HAP-1 (cell line): ENCODE measurements at regions not wholly inside any gene's neighbourhood (a gene's known extent, or its start where the extent isn't known, plus 50 kb on each side); places are given as distances from the start of the nearest gene placed in this dataset.

Experiments
- DNase-seq, 2 experiments: peaks; one replicate each; pipeline ENCODE4 v3.0.0-alpha.2; 2016 to 2020; ENCODE audit warnings: low spot score in 2 of 2
- H3K27me3 ChIP-seq: fragments of 250-450 bp; sonication (Bioruptor Pico); 2 replicates; pipeline ENCODE4 v1.5.1; 2020; ENCODE audit warnings: low read depth, mild to moderate bottlenecking, moderate library complexity
- H3K36me3 ChIP-seq: fragments of 250-450 bp; sonication (Bioruptor Pico); replicated peaks from 2 replicates; pipeline ENCODE4 v1.5.1; 2020; ENCODE audit warnings: mild to moderate bottlenecking
- H3K4me1 ChIP-seq: fragments of 250-450 bp; sonication (Bioruptor Pico); 2 replicates; pipeline ENCODE4 v1.5.1; 2020; ENCODE audit warnings: mild to moderate bottlenecking
- H3K4me3 ChIP-seq: fragments of 250-450 bp; sonication (Bioruptor Pico); 2 replicates; pipeline ENCODE4 v1.5.1; 2020; ENCODE audit warnings: mild to moderate bottlenecking, moderate library complexity
- H3K9me3 ChIP-seq: fragments of 250-450 bp; sonication (Bioruptor Pico); 2 replicates; pipeline ENCODE4 v1.5.1; 2020; ENCODE audit warnings: mild to moderate bottlenecking, moderate library complexity
- in situ Hi-C: fragments of 300-500 bp; cut with MboI; formaldehyde crosslinking; loops from 3 replicates; pipeline ENCODE4 v1.14.3; 2020; ENCODE audit warnings: low sequenced_read_pairs, inconsistent platforms, mixed read lengths

DNA sequence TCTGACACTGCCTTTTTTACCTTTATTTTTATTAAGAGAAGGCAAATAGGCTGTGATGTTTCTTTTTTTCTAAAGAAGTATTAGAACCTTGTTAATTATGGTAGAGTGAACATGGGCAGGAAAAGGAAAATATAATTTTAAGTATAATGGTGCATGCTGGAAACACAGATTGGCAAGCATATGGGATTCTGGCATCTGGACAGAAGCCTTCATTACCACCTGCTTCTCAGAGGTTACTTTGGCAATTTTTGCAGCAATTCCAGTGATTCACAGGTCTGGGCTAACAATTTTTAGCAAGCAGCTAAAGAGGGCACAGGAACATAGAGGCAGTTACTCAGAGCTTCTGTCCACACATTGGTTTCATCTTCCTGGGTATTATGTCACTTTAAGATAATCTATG is 258.3 kb downstream of the DIPK2A start:
- no peak for DNase-seq
- Histone ChIP-seq H3K4me1 (no peaks in the 10 kb centered on the region), H3K27me3 (no peaks in the 10 kb centered on the region), H3K36me3 (no peaks in the 10 kb centered on the region), H3K9me3 (no peaks in the 10 kb centered on the region; the same call in 1 of the 2 replicates), H3K4me3 (no peak overlapping the region)
- in situ Hi-C loops = no loop called here

DNA sequence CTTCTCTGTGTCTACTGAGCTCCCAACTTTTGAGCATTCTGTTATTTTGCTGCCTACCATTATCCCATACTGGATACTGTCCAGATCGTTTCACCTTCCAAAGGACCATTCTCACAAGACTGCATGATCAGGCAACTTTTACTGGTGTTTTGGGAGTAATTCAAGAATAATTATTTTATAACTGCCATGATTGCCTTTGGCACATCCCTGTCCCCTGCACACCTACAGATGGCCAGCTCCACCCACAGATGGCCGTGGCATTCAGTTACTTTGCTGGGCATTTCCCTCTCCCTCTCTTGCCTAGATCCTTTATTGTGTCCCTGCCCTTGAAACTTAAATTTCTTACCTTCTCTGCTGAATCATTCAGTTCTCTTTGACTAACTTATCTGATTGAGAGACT is 263.9 kb downstream of the DIPK2A start:
- in situ Hi-C loops = no loop called here
- no peaks in the 10 kb centered on the region for H3K9me3 ChIP-seq
- no peaks in the 10 kb centered on the region for H3K27me3 ChIP-seq
- H3K4me3 ChIP-seq = no peak overlapping the region
- no peaks in the 10 kb centered on the region for H3K36me3 ChIP-seq
- no peaks in the 10 kb centered on the region for H3K4me1 ChIP-seq
- no peak for DNase-seq

DNA sequence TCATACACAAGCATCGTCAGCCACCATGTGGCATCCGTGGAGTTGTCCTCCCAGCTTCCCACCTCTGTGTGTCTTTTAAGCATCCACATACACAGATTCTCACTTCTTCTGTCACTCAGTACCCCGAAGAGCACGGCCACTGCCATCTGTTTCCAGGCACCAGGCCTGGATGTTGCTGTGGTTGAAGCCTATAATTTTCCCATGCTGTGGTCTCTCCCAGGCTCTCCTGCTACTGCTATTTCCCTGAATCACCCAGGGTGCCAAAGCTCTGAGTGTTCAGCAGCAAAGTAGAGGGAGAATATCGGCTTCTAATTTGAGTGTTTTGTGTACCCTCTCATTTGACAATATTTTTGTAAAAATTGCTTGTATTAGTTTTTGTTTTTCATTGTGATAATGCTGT is 265.7 kb downstream of the DIPK2A start:
- DNase-seq = no peak
- H3K4me3 ChIP-seq = no peak overlapping the region
- H3K4me1 ChIP-seq = no peaks in the 10 kb centered on the region
- H3K9me3 ChIP-seq = no peaks in the 10 kb centered on the region
- H3K36me3 ChIP-seq = no peaks in the 10 kb centered on the region
- no peaks in the 10 kb centered on the region for H3K27me3 ChIP-seq
- in situ Hi-C loops = no loop called here

DNA sequence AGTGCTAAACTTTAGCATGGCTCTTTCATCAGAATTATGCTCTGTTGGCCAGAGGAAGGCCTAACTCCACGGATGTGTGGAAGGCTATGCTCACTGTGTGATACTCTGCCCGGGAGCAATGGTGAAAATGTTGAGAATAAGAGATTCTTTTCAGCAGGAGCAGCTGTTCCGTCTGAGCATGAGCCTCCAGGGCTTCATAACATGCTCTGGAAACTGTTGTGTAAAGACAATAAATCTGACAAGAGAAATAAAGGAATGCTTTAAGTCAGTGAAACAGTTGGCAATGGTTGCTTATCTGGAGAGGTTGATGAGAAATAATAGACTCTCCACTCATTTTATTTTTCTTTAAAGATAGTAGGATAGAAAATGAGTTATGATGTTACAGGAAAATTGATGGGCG is 269.8 kb downstream of the DIPK2A start:
- DNase-seq = peak in 1 of 2 experiments; percentile 7
- in situ Hi-C loops = no loop called here
- no peaks in the 10 kb centered on the region for H3K36me3 ChIP-seq
- no peaks in the 10 kb centered on the region for H3K27me3 ChIP-seq
- H3K4me3 ChIP-seq = no peak overlapping the region
- H3K9me3 ChIP-seq = no peaks in the 10 kb centered on the region
- no peaks in the 10 kb centered on the region for H3K4me1 ChIP-seq

DNA sequence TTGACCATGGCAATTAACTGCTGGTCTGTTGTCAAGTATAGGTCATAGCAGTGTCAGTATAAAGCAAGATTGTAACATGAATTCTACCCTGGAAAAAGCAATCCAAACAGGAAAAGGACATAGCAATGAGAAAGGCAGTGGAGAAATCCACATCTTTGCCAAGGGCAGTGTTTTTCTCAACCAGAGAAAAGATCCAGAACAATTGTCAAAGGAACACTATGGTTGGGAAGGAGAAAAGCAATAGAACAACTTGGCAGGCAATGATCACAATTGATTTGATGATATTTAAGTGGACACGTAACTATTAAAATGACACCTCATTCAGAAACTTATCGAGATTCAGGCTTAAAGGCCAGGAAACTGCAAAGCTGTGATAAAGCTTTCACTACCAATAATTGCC is 271.1 kb downstream of the DIPK2A start:
- no peak overlapping the region for H3K4me3 ChIP-seq
- H3K36me3 ChIP-seq = no peaks in the 10 kb centered on the region
- in situ Hi-C loops = no loop called here
- H3K4me1 ChIP-seq = no peaks in the 10 kb centered on the region
- no peaks in the 10 kb centered on the region for H3K9me3 ChIP-seq
- no peaks in the 10 kb centered on the region for H3K27me3 ChIP-seq
- DNase-seq = no peak

DNA sequence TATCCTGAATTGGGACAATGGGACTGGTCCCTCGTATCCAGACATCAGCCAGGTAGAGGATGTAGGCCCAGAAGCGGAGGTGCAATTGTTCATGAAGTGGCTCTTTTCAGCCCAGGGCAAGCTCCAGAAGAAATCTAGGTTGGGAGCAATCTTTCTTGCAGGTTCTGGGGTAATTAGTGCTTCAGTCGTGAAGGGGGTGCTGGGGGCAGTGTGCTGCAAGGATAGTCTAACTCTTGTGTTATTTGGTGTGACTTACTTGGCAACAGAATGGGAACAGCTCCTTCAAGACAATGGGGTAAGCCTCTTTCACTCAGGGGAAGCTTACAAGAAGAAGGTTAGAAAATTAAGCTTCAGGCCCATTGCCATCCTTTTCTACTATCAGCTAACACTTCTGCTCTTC is 273.0 kb downstream of the DIPK2A start:
- in situ Hi-C loops = no loop called here

DNA sequence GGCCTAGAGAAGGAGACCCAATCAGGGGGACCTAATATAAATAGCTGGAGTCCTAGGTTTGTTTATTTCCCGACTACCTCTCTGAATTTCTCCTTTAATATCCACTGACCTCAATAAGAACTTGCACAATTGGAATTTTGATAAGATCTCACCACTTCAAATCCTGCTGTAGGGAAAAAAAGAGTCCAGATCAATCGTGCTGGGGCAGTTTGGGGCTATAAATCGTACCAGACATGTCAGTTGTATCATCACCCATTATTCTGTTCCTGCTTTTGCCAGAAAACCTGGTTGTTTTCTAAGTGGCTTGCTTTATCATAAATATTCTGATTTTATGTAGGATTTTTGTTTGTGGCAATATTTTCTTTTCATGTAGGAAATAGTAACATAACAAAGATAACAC is 281.3 kb downstream of the DIPK2A start:
- no peak for DNase-seq
- in situ Hi-C loops = no loop called here
- peaks cover 9% of the 10 kb centered on the region for H3K4me1 ChIP-seq
- no peaks in the 10 kb centered on the region for H3K27me3 ChIP-seq
- H3K36me3 ChIP-seq = no peaks in the 10 kb centered on the region
- no peaks in the 10 kb centered on the region for H3K9me3 ChIP-seq
- no peak overlapping the region for H3K4me3 ChIP-seq

More for the DNA sequence above, 273.0 kb downstream of the DIPK2A start:
- Histone ChIP-seq H3K4me3 (no peak overlapping the region), H3K4me1 (no peaks in the 10 kb centered on the region), H3K27me3 (no peaks in the 10 kb centered on the region), H3K9me3 (no peaks in the 10 kb centered on the region), H3K36me3 (no peaks in the 10 kb centered on the region)
- DNase-seq = peak in 1 of 2 experiments; percentile 10

DNA sequence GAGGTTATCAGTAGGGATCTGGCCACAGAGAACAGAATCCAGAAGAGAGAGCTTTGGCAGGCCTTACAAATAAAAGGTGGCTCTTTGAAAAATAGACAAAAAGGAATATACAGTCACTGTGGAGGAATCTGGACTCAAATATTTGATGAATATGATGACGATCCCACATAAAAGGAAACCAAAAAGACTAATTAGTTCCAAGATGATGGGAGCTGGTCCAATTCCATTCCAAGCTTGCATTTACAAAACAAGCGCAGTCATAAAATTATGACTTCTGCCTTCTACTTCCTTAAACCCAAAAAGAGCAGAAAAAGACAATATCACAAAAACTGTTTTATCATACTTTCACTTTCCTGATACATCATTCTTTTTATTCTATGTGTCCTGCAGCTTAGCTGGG is 285.8 kb downstream of the DIPK2A start:
- in situ Hi-C loops = no loop called here
- Histone ChIP-seq H3K36me3 (no peaks in the 10 kb centered on the region), H3K27me3 (no peaks in the 10 kb centered on the region), H3K4me3 (no peak overlapping the region), H3K9me3 (no peaks in the 10 kb centered on the region), H3K4me1 (peaks cover 9% of the 10 kb centered on the region)
- no peak for DNase-seq

DNA sequence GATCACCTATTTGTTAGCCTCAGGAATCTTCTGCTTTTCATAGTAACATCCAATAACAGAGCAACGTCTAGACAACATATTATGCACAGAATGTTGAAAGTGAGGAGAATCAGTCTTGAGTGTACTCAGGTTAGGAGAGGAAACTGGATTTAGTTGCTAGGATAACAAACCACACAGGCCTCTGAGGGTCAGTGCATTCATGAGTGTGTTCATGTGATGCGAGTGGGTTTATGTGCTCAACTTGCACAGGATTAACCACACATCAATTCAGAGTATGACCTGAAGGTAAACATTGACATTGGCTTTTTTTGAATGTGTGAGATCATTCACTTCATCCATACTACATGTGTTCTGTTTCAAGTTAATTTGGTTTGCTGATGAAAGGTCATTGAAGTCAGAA is 287.6 kb downstream of the DIPK2A start:
- H3K4me3 ChIP-seq = no peak overlapping the region
- in situ Hi-C loops = no loop called here
- peaks cover 9% of the 10 kb centered on the region for H3K4me1 ChIP-seq
- DNase-seq = no peak
- no peaks in the 10 kb centered on the region for H3K27me3 ChIP-seq
- H3K9me3 ChIP-seq = no peaks in the 10 kb centered on the region
- no peaks in the 10 kb centered on the region for H3K36me3 ChIP-seq

DNA sequence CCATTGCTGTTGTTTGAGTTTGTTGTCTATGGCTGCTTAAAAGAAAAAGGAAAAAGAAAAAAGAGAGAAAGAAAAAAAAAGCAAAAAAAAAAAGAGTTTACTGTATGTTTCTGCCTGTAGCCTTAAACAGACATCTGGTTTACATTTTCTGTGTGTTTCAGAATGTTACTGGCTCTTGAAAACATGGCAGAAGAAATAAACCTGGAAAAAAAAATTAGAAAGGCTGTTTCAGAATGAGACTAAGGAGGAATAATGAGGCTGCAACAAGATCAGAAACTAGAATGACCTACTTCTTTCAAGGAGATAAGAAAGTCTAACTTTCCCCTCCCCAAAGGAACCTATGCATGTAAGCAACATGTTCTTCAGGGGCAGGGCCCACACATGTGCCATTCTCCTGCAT is 292.1 kb downstream of the DIPK2A start:
- Histone ChIP-seq H3K9me3 (no peaks in the 10 kb centered on the region), H3K4me3 (no peak overlapping the region), H3K4me1 (no peaks in the 10 kb centered on the region), H3K27me3 (no peaks in the 10 kb centered on the region), H3K36me3 (no peaks in the 10 kb centered on the region)
- in situ Hi-C loops = no loop called here
- no peak for DNase-seq

DNA sequence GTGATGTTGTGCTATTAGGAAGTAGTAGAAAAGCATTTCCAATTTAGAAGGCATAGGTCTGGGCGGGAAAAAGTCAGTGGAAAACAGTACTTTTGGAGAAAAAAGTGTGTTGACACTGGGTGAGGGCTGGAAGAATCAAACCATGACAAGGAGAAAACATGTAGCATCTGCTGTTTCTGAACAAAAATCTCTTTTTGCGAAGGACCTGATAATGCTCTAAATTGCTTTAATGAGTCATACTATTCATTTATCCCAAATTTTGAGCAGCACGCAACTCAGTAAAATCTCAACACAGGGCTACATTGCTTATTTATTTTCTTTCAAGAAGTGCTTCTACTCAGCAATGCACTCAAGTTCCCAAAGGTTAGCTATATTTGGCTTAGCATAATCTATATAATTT is 292.7 kb downstream of the DIPK2A start:
- in situ Hi-C loops = no loop called here
- Histone ChIP-seq H3K27me3 (no peaks in the 10 kb centered on the region), H3K36me3 (no peaks in the 10 kb centered on the region), H3K9me3 (no peaks in the 10 kb centered on the region), H3K4me1 (no peaks in the 10 kb centered on the region), H3K4me3 (no peak overlapping the region)
- no peak for DNase-seq

DNA sequence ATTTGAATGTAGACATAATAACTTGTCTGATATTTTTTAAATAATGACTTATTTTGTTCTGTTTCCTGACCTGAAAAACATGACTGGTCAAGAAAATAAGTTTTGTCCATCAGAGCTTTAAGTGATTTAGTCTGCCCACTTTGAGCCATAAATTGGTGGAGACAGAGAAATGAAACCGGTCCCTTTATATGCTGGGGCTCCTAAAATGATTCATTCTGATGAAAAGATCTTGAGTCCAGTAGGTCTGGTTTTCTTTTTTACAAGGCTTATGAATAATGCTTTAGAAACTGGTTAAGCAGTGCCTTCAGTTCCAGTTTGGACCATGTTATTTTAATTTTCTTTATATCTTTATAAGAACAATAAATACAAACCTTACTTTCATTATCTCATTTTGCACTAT is 293.2 kb downstream of the DIPK2A start:
- H3K4me1 ChIP-seq = no peaks in the 10 kb centered on the region
- H3K9me3 ChIP-seq = no peaks in the 10 kb centered on the region
- H3K27me3 ChIP-seq = no peaks in the 10 kb centered on the region
- no peak overlapping the region for H3K4me3 ChIP-seq
- in situ Hi-C loops = no loop called here
- H3K36me3 ChIP-seq = no peaks in the 10 kb centered on the region
- no peak for DNase-seq

DNA sequence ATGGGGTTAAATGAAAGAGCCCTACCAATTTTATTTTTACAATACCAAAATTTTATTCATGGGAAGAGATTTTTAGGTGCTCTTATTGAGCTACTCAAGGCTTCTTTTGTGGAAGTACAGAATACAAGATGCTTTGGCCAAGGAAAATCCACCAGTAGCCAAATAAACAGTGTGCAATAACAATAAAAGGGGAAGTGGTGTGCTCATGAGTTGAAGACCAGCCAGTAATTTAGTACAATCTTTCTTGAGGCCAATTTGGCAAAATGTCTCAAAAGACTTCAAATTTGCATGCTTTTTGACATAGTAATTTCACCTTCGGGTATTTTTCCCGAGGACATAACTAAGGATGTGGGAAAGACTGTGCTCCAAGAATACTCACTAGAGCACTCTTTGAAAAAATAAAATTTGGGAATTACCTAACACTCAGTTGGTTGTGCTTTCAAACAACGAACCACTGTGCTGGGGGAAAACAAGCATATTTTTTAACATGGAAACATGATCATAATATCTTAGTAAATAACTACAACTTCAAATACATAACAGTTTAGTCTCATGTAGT is 294.0 kb downstream of the DIPK2A start:
- Histone ChIP-seq H3K4me3 (no peak overlapping the region), H3K36me3 (no peaks in the 10 kb centered on the region), H3K27me3 (no peaks in the 10 kb centered on the region), H3K9me3 (no peaks in the 10 kb centered on the region), H3K4me1 (no peaks in the 10 kb centered on the region)
- DNase-seq = no peak
- in situ Hi-C loops = no loop called here

DNA sequence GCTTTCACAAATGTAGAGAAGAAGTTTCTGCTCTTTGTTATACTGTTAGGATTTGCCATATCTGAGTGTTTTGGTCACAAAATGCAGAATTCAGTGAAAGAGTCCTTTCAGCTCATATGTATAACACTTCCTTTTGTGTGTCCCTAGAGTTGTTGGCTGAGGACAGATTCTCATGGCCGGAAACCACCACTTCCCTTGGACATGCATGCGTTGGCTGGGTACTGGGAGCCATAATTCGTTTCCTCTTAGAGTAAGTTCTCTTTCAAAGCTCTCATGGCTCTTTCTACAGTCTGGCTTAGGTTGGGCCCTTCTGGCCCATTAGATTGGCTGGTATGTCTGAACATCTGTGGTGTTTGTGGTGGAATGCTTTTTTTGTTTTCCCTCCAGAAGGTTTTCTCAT is 298.5 kb downstream of the DIPK2A start:
- no peaks in the 10 kb centered on the region for H3K36me3 ChIP-seq
- no peaks in the 10 kb centered on the region for H3K27me3 ChIP-seq
- no peak for DNase-seq
- no peaks in the 10 kb centered on the region for H3K9me3 ChIP-seq
- peaks cover 3% of the 10 kb centered on the region for H3K4me1 ChIP-seq
- no peak overlapping the region for H3K4me3 ChIP-seq
- in situ Hi-C loops = no loop called here

DNA sequence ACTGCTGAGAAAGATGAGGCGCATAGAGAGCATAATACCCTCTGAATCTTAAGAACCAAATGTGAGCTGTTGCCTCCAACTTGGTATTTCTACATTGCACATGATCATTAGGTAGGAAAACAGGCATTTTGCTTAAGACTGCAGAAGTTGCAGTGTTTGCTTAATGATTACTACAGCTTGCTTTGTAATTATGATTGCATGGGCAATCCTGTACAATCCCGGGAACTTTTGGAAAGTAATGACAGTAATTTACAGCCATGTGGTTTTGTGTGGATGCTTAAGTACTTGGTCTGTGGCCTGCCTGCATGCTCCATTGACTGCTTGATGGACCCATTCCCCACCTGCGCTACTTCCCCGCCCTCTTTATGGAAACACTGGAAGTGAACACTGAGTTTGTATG is 301.1 kb downstream of the DIPK2A start:
- peak in 1 of 2 experiments; percentile 40 for DNase-seq
- Histone ChIP-seq H3K4me3 (no peak overlapping the region), H3K36me3 (no peaks in the 10 kb centered on the region), H3K9me3 (no peaks in the 10 kb centered on the region), H3K4me1 (peaks cover 3% of the 10 kb centered on the region), H3K27me3 (no peaks in the 10 kb centered on the region)
- in situ Hi-C loops = no loop called here
